Skeletal muscle tissue (tissue), 3 donors: ENCODE measurements at regions not wholly inside any gene's neighbourhood (a gene's known extent, or its start where the extent isn't known, plus 50 kb on each side); places are given as distances from the start of the nearest gene placed in this dataset.
"Not testable (repeated sequence)": the region's sequence is repeated elsewhere in the genome, so short reads cannot be mapped to it uniquely, and the experiment has no call there.

ENCODE experiments used
- H3K27ac ChIP-seq: one replicate; pipeline ENCODE4 v1.7.0; 2013; ENCODE audit warnings: mild to moderate bottlenecking, low read depth, low read length, inconsistent platforms
- H3K27me3 ChIP-seq, 3 donors: one replicate each; pipeline ENCODE4 v1.7.0; 2013; ENCODE audit warnings: low read length in 3 of 3; ENCODE audit not compliant: control insufficient read depth in 3 of 3, insufficient read depth in 3 of 3
- H3K36me3 ChIP-seq, 3 donors: one replicate each; pipeline ENCODE4 v1.7.0; 2013; ENCODE audit warnings: low read length in 3 of 3; ENCODE audit not compliant: control insufficient read depth in 3 of 3, insufficient read depth in 3 of 3
- H3K4me1 ChIP-seq, 3 donors: one replicate each; pipeline ENCODE4 v1.7.0; 2013; ENCODE audit warnings: low read length in 3 of 3, mild to moderate bottlenecking in 3 of 3; ENCODE audit not compliant: control insufficient read depth in 3 of 3, insufficient read depth in 3 of 3
- H3K4me3 ChIP-seq, 3 donors: one replicate each; pipeline ENCODE4 v1.7.0; 2013; ENCODE audit warnings: low read length in 3 of 3
- H3K9ac ChIP-seq, 3 donors: one replicate each; pipeline ENCODE4 v1.7.0; 2013; ENCODE audit warnings: low read length in 3 of 3, mild to moderate bottlenecking in 3 of 3, moderate library complexity in 2 of 3, low read depth in 1 of 3
- H3K9me3 ChIP-seq, 3 donors: one replicate each; pipeline ENCODE4 v1.7.0; 2013; ENCODE audit warnings: low read length in 3 of 3; ENCODE audit not compliant: control insufficient read depth in 3 of 3
- donor health status: Osteomylitis.

DNA sequence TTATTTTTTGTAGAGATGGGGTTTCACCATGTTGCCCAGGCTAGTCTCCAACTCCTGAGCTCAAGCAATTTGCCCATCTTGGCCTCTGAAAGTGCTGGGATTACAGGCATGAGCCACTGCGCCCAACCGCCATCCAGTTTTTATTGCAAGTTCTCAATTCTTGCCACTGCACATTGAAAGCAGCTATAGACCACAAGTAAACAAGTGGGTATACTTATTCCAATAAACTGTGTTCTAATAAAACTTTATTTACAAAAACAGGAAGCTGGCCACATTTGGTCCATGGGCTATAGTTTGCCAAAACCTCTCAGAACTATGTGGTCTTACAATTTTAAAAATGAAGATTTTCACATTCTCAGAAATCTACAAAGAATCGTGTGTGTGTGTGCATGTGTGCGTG, 313.6 kb upstream of the RASGEF1B start:
- Histone ChIP-seq H3K36me3 (no peaks in the 10 kb centered on the region), H3K9me3 (no peaks in the 10 kb centered on the region)

DNA sequence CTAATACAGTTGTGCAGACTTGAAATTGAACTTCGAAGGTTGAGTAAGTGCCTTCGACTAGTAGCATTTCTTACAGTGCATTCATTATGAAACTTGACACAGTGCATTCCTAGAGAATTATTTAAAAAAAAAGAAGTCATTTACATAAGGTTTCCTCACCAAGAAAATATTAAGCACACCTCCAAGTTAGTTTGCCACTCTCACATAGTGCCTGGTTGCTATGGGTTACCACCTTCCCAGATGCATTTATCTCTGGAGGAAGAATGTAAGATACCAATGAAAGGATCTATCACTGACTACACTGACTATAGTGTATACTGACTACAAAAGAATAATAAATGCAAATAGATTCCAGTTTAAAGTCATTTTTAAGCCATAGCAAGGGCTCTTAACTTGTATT, 311.9 kb upstream of the RASGEF1B start:
- no peaks in the 10 kb centered on the region for H3K9me3 ChIP-seq
- H3K27me3 ChIP-seq: no peaks in the 10 kb centered on the region
- no peak overlapping the region for H3K9ac ChIP-seq
- H3K4me1 ChIP-seq: no peaks in the 10 kb centered on the region
- no peak overlapping the region for H3K27ac ChIP-seq
- H3K4me3 ChIP-seq: no peak overlapping the region
- no peaks in the 10 kb centered on the region for H3K36me3 ChIP-seq

More for the DNA sequence above, 313.6 kb upstream of the RASGEF1B start:
- no peaks in the 10 kb centered on the region for H3K27me3 ChIP-seq
- no peaks in the 10 kb centered on the region for H3K4me1 ChIP-seq
- no peak overlapping the region for H3K27ac ChIP-seq
- H3K4me3 ChIP-seq: no peak overlapping the region
- no peak overlapping the region for H3K9ac ChIP-seq

DNA sequence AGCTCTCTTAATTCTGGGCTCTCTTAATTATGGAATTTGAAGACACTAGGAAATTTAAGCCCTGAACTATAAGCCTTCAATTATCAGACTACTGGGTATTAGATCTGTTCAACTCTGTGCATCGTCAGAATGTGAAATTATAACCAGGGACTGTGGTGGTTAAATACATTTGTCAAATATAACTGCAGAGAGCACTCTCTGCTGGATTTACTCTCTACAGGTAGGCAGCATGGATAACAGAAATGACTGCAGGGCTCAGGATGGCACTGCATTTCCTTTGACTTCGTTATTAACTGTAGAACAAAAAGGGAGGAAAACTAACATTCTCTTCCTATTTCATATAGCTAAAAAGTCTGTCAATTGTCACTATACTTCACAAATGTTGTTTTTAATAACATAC, 310.1 kb upstream of the RASGEF1B start:
- no peak overlapping the region for H3K27ac ChIP-seq
- no peaks in the 10 kb centered on the region for H3K36me3 ChIP-seq
- no peak overlapping the region for H3K9ac ChIP-seq
- no peaks in the 10 kb centered on the region for H3K4me1 ChIP-seq
- H3K9me3 ChIP-seq: no peaks in the 10 kb centered on the region
- no peaks in the 10 kb centered on the region for H3K27me3 ChIP-seq
- H3K4me3 ChIP-seq: no peak overlapping the region

DNA sequence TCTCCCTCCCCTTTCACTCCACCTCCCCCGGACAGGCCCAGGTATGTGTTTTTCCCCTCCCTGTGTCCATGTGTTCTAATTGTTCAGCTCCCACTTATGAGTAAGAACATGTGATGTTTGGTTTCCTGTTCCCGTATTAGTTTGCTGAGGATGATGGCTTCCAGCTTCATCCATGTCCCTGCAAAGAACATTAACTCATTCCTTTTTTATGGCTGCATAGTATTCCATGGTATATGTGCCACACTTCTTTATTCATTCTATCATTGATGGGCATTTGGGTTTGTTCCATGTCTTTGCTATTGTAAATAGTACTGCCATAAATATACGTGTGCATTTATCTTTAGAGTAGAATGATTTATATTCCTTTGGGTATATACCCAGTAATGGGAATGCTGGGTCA, 306.0 kb upstream of the RASGEF1B start:
- H3K4me1 ChIP-seq, H3K27me3 ChIP-seq, H3K27ac ChIP-seq, H3K9me3 ChIP-seq, H3K9ac ChIP-seq, H3K36me3 ChIP-seq, H3K4me3 ChIP-seq: not testable (repeated sequence)

DNA sequence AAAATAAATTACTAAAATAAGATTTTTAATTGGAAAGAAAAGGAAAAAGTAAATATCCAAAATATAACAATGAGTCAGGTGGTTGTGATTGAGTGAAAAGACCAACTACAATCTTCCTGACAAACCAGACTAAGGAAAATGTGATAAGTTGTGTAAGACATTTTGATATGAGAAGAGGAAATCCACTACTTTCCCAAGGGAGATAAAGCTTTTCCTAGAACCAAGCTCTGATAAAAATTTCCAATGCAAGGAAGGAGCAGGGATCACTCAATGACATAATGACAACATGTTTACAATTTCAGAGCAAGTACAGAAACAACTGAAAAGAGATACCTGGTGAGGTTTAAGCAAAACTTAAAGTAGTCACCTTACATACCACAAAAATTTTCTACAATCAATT, 305.1 kb upstream of the RASGEF1B start:
- H3K9ac ChIP-seq: no peak overlapping the region
- H3K27ac ChIP-seq: no peak overlapping the region
- H3K9me3 ChIP-seq: no peaks in the 10 kb centered on the region

DNA sequence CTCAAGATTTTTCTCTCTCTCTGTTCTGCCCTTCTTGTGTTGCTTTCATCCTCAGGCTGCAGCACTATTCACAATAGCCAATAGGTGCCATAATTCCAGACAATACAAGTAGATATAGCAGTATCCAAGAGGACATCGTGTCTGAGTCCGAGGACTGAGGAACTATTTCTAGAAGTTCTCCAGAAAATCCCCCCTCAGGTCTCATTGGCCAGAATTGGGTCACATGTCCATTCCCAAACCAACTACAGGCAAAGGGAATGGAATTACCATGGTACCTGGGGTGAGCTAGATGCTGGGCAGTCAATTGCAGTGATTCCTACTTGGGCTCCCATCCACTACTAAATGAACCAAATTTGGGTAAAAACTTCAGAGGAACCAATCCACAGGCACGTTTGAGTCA, 301.9 kb upstream of the RASGEF1B start:
- Histone ChIP-seq H3K4me1 (no peaks in the 10 kb centered on the region), H3K4me3 (no peak overlapping the region), H3K9ac (no peak overlapping the region), H3K27ac (no peak overlapping the region), H3K9me3 (no peaks in the 10 kb centered on the region), H3K36me3 (no peaks in the 10 kb centered on the region), H3K27me3 (no peaks in the 10 kb centered on the region)

More for the DNA sequence above, 305.1 kb upstream of the RASGEF1B start:
- Histone ChIP-seq H3K4me1 (no peaks in the 10 kb centered on the region), H3K4me3 (no peak overlapping the region), H3K36me3 (no peaks in the 10 kb centered on the region), H3K27me3 (no peaks in the 10 kb centered on the region)

DNA sequence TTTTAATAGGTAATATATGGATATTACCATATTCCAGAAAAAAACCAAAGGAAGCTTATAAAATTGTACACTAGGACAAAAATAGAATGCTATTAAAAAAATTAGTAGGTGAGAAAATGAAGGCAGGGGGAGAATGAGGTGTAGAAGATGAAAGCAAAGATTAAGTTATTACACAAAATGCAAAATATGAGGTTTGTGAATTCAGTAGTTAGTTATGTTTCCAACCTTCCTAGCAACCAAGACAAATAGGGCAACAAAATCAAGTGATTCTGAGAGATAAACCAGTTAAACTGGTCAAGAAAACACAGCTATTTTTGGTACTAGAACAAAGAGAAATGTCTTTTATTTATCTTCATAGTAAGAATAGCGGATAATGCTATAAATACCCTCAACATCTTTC, 300.0 kb upstream of the RASGEF1B start:
- no peaks in the 10 kb centered on the region for H3K36me3 ChIP-seq
- H3K9me3 ChIP-seq: no peaks in the 10 kb centered on the region
- H3K27ac ChIP-seq: no peak overlapping the region
- no peaks in the 10 kb centered on the region for H3K4me1 ChIP-seq
- H3K9ac ChIP-seq: no peak overlapping the region
- no peaks in the 10 kb centered on the region for H3K27me3 ChIP-seq
- H3K4me3 ChIP-seq: no peak overlapping the region

DNA sequence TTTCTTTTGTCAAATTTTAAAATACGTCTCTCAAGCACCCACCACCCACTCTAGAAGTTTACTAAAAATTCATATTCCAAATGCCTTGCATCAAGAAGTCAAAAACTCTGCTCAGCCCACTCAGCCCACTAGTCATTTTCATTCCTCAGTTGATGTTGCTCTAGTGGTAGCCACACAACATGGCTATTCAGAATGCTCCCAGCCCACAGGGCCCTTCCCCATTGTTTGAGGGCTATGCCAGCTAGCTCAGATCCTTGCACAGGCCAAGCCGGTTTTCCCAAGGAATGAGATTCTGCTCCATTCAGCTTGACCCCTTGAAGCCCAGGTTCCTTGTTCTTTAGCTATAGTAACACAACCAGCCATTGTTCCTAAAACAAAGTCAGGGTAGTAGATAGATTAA, 297.5 kb upstream of the RASGEF1B start:
- H3K4me1 ChIP-seq: no peaks in the 10 kb centered on the region
- no peaks in the 10 kb centered on the region for H3K27me3 ChIP-seq
- H3K4me3 ChIP-seq: no peak overlapping the region
- no peak overlapping the region for H3K27ac ChIP-seq
- no peaks in the 10 kb centered on the region for H3K9me3 ChIP-seq
- no peak overlapping the region for H3K9ac ChIP-seq
- H3K36me3 ChIP-seq: no peaks in the 10 kb centered on the region

DNA sequence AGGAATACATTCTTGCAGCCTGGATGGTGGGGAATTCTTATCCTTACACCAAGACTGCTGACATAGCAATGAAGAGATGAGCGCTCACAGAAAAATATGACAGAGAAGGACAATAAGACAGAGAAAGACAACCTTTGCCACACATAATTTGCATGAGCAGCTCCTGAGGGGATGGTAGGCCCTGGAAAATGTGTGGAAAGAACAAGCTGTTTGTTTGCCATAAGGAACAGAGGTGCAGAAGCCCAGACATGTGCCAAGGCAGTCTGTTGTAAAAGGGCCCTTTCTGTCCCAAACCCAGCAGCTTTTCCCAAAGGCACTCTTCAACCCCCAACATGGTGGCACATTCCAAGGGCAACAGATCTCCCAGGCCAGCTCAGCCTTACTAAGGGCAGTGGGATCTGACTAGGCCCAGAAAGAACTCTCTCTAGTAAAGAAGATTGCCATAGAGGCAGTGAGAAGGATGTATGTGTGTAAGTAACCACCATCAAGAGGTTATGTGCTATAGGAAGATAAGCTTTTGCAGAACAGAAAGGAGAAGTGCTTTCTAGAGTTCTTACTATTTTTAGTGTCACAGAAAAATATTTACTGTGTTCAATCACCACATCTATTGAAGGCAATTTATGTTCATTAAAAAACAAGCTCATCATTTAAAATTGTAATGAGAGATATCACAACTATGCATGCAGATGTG, 287.0 kb upstream of the RASGEF1B start:
- no peaks in the 10 kb centered on the region for H3K4me1 ChIP-seq
- H3K9ac ChIP-seq: no peak overlapping the region
- no peaks in the 10 kb centered on the region for H3K36me3 ChIP-seq
- H3K27ac ChIP-seq: no peak overlapping the region
- no peaks in the 10 kb centered on the region for H3K27me3 ChIP-seq
- H3K9me3 ChIP-seq: no peaks in the 10 kb centered on the region
- H3K4me3 ChIP-seq: no peak overlapping the region

DNA sequence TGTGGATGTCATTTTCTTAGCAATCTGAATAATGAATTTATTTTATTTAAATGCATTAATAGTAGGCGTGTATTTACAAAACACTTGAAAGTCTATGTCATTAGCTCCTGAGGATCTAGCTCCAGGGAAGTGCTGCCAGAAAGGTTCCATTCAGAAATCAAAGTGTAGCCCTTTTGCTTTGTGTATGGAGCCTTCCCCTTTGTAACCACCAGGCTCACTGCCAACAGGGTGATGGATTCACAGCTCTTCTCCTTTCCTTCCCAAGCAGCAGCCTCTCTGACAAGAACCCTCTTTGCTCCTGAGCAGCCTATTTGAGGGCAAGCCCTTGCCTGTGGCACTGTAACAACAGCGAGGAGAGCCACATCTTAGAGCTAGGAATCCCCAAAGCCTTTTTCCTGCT, 286.0 kb upstream of the RASGEF1B start:
- Histone ChIP-seq H3K9me3 (no peaks in the 10 kb centered on the region), H3K36me3 (no peaks in the 10 kb centered on the region), H3K9ac (no peak overlapping the region), H3K27ac (no peak overlapping the region), H3K4me1 (no peaks in the 10 kb centered on the region), H3K27me3 (no peaks in the 10 kb centered on the region), H3K4me3 (no peak overlapping the region)

DNA sequence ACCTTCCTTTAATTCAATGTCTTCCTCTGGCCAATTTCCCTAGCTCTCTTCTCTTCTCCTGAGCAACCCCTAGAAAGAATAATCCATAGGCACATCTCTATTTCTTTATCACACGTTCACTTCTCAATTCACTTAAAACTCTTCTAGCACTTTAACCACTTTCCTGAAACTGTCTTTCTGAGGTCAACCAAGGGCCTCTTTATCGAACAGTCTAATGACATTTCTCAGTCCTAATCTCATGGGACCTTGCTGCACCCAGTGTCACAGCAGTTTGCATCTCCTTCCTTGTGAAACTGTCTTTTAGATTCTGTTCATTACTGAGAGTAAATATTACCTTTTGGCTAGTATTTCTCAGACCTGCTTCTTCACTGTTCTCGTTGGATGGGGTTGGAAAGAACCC, 285.3 kb upstream of the RASGEF1B start:
- no peaks in the 10 kb centered on the region for H3K27me3 ChIP-seq
- no peaks in the 10 kb centered on the region for H3K4me1 ChIP-seq
- no peak overlapping the region for H3K27ac ChIP-seq

More for the DNA sequence above, 285.3 kb upstream of the RASGEF1B start:
- Histone ChIP-seq H3K9me3 (no peaks in the 10 kb centered on the region), H3K9ac (no peak overlapping the region), H3K4me3 (no peak overlapping the region), H3K36me3 (no peaks in the 10 kb centered on the region)
